ENCODE measurements at regions not wholly inside any gene's neighbourhood (a gene's known extent, or its start where the extent isn't known, plus 50 kb on each side); places are given as distances from the start of the nearest gene placed in this dataset.
"Not testable (repeated sequence)": the region's sequence is repeated elsewhere in the genome, so short reads cannot be mapped to it uniquely, and the experiment has no call there.

GRCh38 chr17:30686538-30687479 is 137.7 kb downstream of the CRLF3 start:
- peak; percentile 59 for DNase-seq

DNA sequence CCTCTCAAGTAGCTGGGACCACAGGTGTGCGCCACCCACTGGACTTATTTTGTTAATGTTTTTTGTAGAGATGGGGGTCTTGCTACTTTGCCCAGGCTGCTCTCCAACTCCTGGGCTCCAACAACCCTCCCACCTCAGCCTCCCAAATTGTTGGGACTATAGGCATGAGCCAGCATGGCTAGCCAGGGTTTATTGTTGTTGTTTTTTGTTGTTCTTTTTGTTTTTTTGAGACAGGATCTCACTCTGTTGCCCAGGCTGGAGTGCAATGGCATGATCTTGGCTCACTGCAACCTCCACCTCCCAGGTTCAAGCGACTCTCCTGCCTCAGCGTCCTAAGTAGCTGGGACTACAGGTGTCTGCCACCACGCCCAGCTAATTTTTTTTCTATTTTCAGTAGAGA is 142.2 kb downstream of the CRLF3 start:
- not testable (repeated sequence) for DNase-seq

DNA sequence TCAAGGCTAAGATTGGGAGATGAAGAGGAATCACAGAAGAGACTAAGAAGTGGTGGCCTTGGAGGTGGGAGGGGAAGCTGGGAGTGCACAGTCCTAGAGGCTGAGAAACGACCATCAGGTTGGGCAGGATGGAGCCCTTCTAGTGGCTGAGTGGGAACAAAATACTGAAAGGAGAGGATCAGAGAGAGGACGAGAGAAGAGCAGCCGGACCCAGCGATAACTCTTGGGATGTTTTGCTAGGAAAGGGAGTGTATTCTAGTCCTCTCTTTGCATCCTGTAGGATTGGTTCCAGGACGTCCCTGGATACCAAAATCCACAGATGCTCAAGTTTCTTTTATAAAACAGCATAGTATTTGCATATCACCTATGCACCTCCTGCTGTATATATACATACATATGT is 143.8 kb downstream of the CRLF3 start:
- not testable (repeated sequence) for DNase-seq

GRCh38 chr17:30677550-30678249 is 146.8 kb downstream of the CRLF3 start:
- no peak for DNase-seq

DNA sequence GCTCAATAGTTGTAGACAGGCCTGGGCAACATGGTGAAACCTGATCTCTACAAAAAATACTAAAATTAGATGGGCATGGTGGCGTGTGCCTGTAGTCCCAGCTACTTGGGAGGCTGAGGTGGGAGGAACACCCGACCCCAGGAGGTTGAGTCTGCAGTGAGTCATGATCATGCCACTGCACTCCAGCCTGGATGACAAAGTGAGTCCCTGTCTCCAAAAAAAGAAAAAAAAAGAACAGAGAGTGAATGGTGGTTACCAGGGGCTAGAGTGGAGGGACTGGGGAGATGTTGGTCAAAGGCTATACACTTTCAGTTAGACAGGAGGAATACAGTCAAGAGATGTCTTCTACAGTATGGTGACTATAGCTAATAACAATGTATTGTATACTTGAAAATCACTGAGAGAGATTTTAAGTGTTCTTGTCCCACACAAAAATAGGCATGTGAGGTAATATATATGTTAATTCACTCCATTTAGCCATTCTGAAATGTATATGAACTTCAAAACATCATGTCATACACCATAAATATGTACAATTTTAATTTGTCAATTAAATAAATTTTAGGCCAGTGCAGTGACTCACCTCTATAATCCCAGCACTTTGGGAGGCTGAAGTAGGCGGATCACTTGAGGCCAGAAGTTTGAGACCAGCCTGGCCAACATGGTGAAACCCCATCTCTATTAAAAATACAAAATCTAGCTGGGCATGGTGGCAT is 148.6 kb downstream of the CRLF3 start:
- DNase-seq = not testable (repeated sequence)

DNA sequence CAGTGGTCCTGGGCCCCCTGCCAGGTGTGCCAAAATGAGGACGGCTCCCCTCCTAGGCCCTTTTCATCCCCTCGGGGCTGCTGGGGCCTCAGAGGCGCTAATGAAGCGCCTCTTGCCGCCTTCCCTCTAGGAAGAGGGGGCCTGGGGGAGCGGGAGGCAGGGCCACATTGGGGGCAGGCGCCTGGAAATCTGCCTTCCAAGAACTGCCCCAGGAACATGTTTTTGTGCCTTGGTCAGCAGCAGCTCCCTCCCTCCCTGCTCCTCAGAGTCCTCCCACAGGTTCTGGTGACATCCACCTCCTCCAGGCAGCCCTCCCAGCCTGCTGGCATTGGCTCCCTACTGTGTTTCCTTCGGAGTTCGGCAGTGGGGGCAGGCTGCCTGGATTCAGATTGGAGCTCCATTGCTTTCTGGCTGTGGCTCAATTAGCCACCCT is 155.3 kb downstream of the CRLF3 start:
- not testable (repeated sequence) for DNase-seq

DNA sequence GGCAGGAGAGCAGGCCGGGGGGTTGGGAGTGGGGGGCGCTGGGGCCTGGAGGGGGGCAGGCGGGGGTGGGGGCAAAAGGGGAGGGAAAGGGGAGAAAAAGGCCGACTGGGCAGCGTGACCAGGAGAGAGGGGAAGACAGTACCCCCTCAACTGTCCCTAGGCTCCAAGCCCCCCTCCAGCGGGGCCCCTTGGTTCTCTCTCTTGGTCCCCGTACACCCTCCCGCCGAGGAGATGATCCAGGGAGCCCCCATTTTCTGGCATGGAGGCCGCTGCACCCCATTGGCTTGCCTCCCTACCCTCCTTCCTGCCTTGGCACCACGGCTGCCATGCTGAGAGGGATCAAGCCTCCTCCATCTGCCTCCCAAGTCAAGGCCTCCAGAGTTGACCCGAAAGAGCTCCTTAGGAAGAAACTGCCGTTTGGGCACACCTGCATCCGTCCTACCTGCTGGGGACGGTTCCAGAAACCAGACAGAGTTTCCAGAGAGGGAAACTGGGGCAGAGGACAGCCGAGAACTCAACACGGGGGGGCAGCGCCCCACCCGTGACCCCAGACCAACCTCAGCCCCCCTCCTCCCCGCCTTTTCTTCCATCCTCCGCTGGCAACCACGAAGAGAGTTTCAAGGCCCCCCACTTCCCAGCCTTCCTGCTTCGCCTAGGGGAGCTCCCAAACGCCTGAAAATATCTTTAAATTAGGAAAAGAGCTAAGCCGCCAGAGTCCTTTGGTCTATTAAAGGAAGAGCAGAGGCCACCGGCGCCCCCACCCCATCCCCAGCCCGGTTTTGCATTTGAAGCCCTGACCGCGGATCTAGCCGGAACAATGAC is 155.9 kb downstream of the CRLF3 start:
- DNase-seq = not testable (repeated sequence)

- DNase-seq = peak; percentile 82
Observed at GRCh38 chr17:30667657-30668359, 156.7 kb downstream of the CRLF3 start.

DNA sequence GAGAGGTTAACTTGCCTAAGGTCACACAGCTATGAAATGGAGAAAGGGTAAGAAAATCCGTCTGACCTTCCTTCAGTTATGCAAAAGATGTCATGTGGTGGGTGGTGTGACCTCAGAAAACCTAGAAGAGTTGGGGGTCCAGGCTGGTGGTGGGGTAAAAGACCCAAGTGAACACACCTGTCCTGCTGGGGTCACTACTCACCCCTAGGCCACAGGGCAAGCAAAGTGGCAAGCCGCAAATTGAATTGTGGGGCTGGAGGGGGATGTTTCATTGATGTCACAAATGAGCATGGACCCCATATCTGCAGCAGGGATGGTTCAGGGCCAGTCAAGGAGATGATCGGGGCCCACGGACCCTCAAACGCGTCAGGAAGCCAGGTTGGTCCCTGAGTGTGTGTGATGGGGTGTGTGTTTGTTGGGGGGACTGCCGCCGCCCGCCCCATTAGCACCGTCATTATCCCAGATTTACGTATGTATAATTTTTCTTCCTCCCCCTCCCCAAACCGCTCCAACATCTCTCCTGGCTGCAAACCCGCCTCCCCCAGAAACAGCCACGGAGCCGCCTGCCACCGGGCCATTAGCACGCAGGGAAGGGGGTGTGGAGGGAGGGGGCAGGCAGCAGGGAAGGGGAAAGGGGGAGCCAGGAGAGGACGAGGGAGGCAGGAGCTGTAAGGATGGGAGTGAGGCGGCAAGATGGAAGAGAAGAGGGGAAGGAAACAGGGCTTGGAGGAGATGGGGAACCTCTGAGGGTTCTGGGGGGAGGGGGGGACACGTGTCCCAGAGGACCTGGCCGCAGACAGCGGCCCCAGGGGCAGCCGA is 157.4 kb downstream of the CRLF3 start:
- DNase-seq = not testable (repeated sequence)

DNA sequence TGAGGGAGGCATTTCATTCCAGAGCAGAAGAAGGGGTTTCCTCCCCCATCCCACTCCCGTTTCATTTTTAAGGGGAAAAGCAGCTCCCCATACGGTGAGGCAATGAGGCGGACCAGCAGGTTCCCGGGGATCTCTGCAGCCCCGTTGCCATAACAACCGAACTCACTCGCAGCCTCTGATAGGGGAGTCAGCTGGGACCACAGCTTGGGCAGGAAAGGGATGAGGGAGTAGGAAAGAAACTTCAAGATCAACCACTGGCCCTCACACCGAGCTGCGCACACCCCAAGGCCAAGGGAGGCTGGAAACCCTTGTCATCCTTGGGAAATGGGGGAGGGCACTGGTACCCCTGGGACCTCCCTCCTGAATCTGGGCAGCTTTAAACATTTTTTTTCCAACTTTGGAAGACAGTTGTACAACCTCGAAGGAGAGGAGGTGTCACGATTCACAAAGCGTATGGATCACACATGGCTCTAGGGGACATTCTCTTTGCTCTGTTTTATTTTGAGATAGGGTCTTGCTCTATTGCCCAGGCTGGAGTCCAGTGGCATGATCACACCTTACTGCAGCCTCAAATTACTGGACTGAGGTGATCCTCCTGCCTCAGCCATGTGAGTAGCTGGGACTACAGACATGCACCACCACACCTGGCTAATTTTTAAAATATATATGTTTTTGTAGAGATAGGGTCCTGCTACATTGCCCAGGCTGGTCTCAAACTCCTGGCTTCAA is 160.6 kb downstream of the CRLF3 start:
- peak; percentile 17 for DNase-seq

DNA sequence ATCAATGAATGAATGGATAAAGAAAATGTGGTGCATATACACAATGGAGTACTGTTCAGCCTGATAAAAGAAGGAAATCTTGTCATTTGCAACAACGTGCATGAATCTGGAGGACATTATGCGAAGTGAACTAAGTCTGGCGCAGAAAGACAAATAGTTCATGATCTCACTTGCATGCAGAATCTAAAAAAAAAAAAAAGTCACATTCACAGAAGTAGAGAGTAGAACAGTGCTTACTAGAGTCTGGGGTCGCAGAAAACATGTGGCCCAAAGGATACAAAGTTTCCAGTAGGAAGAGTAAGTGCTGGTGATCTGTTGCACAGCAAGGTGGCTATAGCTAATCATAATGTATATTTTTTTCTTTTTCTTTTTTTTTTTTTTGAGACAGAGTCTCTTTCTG is 167.3 kb downstream of the CRLF3 start:
- DNase-seq = not testable (repeated sequence)

DNA sequence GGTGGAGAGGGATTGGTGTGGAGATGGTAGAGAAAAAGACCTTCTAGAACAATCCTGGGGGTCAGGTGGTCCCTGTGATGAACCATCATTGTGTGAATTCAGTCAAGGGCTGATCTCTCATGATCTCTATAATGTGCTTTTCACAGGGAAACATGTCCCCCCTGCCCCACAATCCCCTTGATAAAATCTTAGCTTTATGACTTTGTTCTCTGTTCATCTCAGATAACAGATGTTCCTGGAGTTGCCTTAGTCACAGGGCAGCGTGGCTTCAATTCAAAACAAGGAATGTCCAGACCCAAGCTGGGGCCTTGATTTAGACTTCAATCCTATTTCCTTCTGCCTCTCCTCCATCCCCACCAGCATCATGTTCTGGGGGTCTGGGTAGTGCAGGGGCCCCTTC is 171.5 kb downstream of the CRLF3 start:
- DNase-seq = not testable (repeated sequence)

DNA sequence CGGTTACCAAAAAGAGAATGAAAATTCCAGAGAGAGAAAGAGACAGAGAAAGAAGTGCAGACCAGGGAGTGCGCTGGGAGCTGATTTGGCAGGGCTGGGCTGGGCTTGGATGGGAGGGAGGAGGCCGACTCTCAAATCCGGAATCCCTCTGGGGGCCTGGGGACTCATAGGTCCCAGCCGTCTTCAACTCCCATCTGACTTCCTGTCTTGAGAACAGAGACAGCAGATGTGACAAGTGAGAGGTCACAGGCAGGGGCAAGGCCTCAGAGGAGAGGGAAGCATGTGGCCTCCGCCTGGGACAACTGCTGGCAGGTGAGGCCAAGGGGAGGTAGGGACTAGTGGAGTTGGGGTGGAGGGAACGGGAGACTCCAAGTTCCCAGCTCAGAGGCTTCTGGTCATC is 172.9 kb downstream of the GOSR1 start:
- not testable (repeated sequence) for DNase-seq

GRCh38 chr17:30648015-30648620 is 170.9 kb downstream of the GOSR1 start:
- DNase-seq = not testable (repeated sequence)

DNA sequence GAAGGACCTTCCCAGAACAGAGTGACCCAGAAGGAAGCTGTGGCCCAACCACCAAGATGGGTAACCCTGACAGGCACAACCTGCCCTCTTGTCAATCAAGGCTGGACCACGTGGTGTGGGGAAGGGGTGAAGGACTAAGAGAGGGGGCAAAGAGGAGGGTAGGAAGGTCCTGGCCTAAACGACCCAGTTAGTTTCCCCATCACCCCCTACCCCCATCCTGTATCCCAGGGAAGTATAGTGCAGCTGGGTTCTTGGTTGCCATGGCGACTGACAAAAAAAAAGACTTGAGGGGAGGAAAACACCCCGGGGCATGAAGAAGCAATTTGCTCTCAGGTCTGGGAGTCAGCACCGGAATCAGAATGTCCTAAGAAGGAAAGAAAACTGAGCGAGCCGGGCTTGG is 168.7 kb downstream of the GOSR1 start:
- DNase-seq = peak; percentile 12

DNA sequence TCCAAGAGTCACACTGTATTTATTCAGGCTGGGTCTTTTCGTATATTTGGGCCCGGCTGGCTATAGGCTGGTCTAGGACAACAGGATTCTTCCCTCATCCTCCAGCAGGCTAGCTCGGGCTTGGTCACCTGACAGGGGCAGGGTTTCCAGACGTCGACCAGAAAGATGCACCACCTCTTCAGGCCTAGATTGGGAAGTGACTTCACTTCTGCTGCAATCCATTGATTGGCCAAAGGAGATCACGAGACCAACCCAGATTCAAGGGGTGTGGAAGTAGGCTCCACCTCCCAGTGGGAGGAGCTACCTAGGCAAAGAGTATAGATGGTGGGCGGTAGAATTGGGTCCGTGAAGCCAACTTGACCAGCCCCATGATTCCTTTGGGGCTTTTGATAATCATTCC is 167.5 kb downstream of the GOSR1 start:
- not testable (repeated sequence) for DNase-seq

- DNase-seq = not testable (repeated sequence)
Observed at GRCh38 chr17:30644287-30644686, 167.1 kb downstream of the GOSR1 start.

DNA sequence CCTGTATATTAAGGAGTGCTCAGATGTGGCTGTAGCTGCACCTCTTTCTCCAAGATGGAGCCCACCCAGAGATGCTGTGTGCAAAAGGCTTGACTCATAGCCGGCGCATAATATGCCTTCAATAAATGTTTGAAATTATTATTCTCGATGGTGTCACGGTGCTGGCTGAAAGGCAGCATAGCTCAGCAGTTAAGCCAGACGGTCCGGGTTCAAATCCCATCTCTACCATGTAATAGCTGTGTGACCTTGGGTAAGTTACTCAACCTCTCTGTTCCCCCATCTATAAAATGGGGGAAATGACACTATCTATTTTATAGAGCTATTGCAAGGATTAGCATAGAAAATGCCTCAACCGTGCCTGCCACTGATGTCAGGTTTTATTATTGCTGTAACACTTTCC is 164.2 kb downstream of the GOSR1 start:
- not testable (repeated sequence) for DNase-seq

- DNase-seq = not testable (repeated sequence)
Observed at GRCh38 chr17:30639391-30639790, 162.2 kb downstream of the GOSR1 start.

Data from fibroblast of skin of back (primary cell).